ENCODE measurements at regions not wholly inside any gene's neighbourhood (a gene's known extent, or its start where the extent isn't known, plus 50 kb on each side); places are given as distances from the start of the nearest gene placed in this dataset.
"Not testable (repeated sequence)": the region's sequence is repeated elsewhere in the genome, so short reads cannot be mapped to it uniquely, and the experiment has no call there.

GRCh38 chr7:54898659-54899340 lies 120.0 kb upstream of the EGFR start:
- DNase-seq = no peak

GRCh38 chr7:54901840-54902239 lies 117.0 kb upstream of the EGFR start:
- DNase-seq = no peak

- no peak for DNase-seq
Observed at GRCh38 chr7:54904130-54904529, 114.7 kb upstream of the EGFR start.

- DNase-seq = no peak
Observed at GRCh38 chr7:54904986-54905385, 113.8 kb upstream of the EGFR start.

- no peak for DNase-seq
Observed at GRCh38 chr7:54906963-54907362, 111.9 kb upstream of the EGFR start.

GRCh38 chr7:54907981-54908380 lies 110.8 kb upstream of the EGFR start:
- DNase-seq = no peak

GRCh38 chr7:54908760-54909438 lies 109.9 kb upstream of the EGFR start:
- no peak for DNase-seq

- no peak for DNase-seq
Observed at GRCh38 chr7:54915870-54916598, 102.8 kb upstream of the EGFR start.

GRCh38 chr7:54917613-54918391 lies 101.0 kb upstream of the EGFR start:
- no peak for DNase-seq

- no peak for DNase-seq
Observed at GRCh38 chr7:54921116-54921515, 97.7 kb upstream of the EGFR start.

GRCh38 chr7:54931532-54931931 lies 87.3 kb upstream of the EGFR start:
- DNase-seq = no peak

- peak; percentile 74 for DNase-seq
Observed at GRCh38 chr7:54932818-54933543, 85.8 kb upstream of the EGFR start.

- DNase-seq = no peak
Observed at GRCh38 chr7:54933643-54934042, 85.2 kb upstream of the EGFR start.

- DNase-seq = no peak
Observed at GRCh38 chr7:54940748-54941147, 78.1 kb upstream of the EGFR start.

GRCh38 chr7:54944179-54944578 lies 74.6 kb upstream of the EGFR start:
- DNase-seq = peak; percentile 30

- no peak for DNase-seq
Observed at GRCh38 chr7:54946271-54946670, 72.5 kb upstream of the EGFR start.

GRCh38 chr7:54946764-54947163 lies 72.1 kb upstream of the EGFR start:
- DNase-seq = no peak

GRCh38 chr7:54947266-54947665 lies 71.6 kb upstream of the EGFR start:
- DNase-seq = no peak

GRCh38 chr7:54949514-54949913 lies 69.3 kb upstream of the EGFR start:
- not testable (repeated sequence) for DNase-seq

GRCh38 chr7:54955296-54955695 lies 63.5 kb upstream of the EGFR start:
- DNase-seq = no peak

- no peak for DNase-seq
Observed at GRCh38 chr7:54955696-54956420, 63.0 kb upstream of the EGFR start.

Measured in renal pelvis (tissue), 1 donor.